Left hindlimb (tissue), 1 donor: ENCODE measurements at regions not wholly inside any gene's neighbourhood (a gene's known extent, or its start where the extent isn't known, plus 50 kb on each side); places are given as distances from the start of the nearest gene placed in this dataset.

Experiments used
- DNase-seq: peaks from one replicate; pipeline ENCODE4 v3.0.0-alpha.2; 2018

DNA sequence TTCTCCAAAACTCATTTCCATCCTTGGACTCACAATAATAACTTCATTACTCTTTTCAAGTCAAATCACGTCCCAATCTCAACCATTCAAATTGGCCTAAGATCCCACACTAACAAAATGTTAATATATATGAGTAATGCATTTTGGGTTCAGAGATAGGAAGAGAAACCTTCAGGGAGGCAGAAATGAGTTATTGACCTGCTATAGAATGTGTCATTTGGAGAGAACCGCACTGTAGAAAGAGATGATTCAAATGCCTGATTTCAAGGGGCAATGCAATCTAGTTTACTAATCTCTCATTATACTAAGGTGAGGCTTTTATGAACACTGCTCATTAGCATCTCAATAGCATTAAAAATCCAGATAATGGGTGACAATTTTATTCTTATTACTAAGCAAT, 1595.0 kb upstream of the GOT2 start:
- DNase-seq = no peak

DNA sequence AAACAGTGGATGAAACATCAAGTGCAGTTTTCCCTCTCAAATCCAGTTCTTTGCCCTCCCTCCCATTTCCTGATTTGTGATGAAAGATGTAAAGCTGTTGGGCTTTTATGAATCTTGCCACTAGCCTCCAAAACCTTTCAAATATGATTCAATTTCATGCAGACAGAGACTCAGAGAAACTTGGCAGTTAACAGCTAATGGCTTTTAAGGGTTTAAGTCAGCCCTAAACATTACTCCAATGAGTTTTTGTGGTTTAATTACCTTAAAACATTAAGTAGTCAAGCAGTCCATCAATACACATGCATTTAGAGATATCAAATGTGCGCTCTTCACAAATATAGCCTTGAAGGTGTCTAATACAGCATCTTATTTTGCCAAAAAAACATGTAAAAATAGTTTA, 1594.0 kb upstream of the GOT2 start:
- no peak for DNase-seq

DNA sequence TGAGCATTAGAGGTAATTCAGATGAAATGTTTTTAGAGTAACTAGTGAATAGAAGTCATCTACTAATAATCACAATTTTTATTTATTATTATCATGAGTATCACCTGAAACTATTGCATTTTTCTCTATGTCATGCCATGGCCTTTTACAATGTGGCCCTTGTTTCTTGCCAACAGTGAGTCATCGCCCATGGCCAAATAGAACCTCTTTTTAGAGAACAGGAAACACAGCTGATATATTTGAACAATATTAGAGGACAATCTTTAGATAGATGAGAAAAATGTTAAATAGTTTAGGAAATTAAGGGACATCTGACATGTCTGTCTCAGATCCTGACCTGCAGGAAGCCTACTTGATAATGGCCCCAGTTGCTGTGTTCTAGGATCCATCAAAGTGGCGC, 1584.4 kb upstream of the GOT2 start:
- DNase-seq = no peak

DNA sequence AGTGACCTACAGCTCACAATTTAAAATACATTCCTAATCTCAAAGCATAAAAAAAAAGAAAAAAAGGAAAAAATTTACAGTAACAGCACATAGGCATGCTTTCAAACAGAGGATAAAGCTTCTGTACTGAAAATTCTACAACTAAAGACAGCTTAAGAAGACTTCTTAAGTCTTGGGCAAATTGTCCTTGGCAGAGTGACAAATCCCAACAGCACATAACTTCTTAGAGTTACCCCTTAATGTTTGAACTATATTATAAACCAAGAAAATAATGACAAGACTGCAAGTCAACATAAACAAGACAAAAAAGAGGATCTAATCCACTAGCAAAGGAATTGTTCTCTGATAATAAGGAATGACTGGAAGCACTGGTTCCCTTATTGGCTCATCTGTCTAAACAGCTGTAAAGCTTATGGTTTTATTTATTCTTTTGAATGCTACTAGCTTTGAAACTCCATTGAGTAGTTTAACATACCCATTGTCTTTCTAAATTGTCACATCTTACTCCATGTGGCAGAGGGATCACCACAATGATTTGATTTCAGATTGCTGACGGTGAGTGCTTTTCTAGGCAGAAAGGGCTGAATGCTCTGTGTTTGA, 1576.8 kb upstream of the GOT2 start:
- DNase-seq = no peak

DNA sequence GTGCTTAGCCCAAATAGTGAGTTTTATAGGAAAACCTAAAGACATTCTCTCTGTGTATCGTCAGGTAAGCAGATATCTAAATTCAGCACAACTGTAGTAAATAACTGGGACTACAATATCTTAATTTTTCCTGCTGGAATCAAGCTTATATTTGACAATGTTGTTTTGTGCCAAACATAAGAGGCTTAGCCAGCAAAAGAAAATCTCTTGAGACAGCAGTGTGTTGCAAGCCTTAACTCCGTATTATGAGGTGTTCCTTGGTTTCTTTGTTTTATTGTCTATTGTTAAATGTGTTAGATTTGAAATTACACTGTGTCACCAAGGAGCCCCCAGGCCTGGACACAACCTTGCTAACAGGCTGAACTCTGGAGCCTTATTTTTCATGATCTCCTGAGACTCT, 1570.6 kb upstream of the GOT2 start:
- no peak for DNase-seq

DNA sequence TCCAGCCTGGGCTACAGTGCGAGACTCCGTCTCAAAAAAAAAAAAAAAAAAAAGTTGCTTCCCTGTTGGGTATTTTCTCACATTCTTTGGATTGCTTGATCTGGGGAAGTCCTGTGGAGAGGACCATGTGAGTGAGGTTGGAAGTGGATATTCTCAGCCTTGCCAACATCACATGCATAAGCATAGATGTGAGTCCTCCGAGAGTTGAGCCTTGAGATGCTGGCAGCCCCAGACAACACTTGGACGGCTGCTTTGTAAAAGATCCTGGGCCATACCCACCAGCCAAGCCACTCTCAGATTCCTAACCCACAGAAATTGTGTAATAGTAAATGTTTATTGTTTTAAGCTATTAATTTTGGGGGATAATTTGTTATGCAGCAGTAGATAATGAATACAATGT, 1570.0 kb upstream of the GOT2 start:
- no peak for DNase-seq

DNA sequence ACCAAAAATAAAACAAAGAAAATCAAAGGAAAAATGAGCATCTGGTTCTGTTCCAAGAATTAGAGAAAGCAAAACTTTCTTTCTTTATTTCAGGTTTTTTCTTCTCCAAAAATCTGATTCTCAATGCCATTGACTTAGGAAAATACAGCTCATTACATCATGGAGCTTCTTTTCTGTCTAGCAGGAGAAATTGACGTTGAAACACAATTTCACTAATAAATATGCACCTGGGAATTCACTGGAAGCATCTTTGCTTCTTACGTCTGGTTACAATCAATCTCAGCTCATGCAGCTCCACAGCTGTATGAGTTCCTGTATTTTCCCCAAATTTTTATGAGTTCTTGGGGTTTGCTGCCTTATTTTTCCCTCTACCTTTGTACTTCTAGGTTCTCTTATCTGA, 1568.6 kb upstream of the GOT2 start:
- DNase-seq = no peak

DNA sequence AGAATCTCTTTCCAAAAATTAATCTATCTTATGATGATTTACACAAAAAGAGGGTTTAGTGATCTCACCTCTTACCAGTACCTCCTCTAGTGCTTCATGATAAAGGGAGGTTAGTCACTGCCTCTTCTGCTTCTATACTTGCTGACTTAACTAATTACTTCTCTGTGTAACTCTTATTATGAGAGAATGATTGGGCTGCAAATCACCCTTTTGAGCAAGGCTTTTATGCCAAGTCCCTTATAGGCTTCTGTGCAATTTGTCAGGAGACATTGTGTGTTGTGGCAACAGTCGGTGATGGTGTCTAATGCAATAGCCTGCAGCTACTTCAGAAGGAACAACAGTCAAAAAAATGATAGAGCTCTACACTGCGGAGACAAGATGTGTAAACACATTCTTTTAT, 1568.1 kb upstream of the GOT2 start:
- no peak for DNase-seq

DNA sequence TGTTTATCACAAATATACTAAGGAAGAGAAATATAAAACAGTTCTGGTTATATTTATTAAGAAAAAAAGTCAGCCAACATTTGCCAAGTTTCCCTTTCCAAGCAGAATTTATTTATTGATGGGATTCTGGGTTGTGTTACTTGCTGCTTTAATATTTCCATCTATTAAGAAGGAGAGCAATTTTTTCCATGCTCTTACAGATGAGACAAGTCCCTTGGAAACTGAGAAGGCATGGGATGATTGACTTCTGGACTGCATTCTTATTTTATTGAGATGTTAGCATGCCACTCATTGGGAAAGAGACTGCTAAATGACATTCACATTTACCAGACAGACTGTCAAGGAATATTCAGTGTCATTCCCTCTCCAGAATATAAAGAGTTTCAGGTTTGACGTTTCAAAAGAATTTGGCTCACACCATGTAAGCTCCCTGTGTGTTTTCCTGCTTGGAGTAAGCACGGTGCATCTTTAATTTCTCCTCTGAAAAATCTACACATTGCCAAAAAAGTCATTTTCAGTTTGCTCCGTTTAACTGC, 1565.2 kb upstream of the GOT2 start:
- DNase-seq = no peak

DNA sequence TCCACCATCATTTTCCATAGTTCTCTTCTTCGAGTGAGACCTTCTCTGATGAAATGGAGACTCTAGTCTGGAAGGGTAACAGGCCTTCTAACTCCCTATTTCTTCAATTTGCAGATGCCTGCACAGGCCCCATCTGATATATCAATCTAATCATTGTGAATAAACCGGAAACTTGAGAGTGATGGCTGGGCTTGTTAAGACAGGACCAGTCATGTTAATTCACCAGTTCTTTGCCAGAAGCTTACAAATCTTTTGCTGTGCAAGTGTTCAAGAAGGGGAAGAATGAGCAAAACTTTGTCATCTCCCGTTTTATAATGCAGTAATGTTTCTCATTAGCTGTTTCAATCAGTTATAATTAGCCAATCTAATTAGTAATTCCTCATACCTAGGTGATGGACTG, 1561.3 kb upstream of the GOT2 start:
- DNase-seq = no peak

DNA sequence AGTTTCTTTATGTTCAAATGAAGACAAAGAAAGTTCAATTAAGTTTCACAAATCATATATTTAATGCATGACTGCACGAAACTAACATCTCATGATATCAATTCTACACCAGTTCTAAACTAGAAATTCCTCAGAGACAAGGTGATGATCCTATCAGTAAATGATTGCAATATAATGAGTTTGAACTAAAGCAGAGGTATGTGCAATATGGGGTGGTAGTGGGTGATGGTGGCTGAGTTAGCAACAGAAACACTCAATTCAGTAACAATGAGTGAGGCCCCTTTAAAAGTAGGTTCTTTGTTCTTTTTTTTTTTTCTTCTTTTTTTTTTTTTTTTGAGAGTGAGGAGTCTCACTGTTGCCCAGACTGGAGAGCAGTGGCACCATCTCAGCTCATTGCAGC, 1551.7 kb upstream of the GOT2 start:
- DNase-seq = no peak

DNA sequence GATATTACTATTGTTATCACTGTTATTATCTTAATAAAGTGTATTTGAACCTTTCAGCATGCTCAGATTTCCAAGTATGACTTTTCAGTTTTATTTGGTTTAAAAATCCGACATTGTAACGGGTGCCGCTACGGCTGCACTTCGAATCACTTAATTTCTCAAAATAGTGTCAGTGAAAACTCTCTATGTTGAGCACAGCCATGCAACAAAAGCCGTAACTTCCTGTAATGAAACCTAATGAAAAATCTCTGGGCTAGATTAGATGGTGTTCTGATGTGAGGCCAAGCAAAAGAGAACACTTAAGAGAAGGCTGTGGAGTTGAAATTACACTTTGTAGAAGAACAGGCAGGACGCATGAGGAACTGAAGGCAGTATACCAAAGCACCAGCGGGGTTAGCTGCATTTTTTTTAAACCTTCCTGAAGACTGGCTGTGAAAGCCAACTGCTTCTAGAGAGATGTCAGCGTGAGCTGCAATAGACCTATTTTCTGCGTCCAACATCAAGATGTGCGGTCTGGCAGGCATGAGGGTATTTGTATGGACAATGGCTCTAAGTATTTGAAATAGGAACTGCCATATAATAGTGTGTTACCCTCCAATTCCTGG, 1545.0 kb upstream of the GOT2 start:
- DNase-seq = no peak

DNA sequence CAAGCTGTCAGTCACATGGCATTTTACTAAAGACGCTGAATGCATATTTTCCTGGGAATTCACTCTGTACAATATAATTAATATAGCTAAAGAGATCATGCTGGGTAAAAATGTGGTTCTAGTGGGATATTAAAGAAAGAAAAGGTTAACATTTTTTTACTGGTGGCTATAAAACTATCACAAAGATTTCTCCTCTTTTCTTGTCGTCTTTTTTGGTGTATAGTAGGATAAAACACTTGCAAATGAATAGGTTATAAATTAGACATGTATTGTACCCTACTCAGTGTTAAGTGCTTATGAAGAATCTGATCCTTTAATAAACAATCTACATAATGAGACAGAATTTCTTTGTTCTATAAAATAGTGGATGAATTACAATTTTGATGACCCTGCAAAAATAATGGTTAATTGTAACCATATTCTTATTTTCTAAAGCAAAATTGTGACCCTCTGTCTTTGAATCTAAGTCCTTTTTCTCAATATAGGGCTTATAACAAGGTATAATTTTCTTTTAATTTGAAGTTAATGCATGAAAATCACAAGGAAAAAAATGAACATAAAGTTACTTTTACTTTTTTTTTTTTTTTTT, 1540.4 kb upstream of the GOT2 start:
- no peak for DNase-seq

DNA sequence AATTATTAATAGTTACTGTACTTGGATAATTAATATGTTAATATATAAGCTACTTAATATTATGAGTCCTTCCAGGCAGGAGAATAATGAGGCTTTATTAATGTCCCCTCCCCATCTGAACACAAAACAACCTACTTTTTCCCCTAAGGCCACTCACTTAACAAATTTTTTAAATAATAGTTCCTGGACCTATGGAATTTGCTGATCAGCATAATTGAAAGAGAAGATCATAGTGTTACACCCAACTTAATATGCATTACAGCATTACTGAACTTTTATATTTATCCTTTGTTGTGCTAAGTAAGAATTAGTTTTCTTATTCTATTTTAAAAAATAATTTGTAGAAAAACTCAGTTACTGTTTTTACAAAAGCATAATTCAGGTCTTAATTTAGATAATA, 1537.7 kb upstream of the GOT2 start:
- DNase-seq = no peak

DNA sequence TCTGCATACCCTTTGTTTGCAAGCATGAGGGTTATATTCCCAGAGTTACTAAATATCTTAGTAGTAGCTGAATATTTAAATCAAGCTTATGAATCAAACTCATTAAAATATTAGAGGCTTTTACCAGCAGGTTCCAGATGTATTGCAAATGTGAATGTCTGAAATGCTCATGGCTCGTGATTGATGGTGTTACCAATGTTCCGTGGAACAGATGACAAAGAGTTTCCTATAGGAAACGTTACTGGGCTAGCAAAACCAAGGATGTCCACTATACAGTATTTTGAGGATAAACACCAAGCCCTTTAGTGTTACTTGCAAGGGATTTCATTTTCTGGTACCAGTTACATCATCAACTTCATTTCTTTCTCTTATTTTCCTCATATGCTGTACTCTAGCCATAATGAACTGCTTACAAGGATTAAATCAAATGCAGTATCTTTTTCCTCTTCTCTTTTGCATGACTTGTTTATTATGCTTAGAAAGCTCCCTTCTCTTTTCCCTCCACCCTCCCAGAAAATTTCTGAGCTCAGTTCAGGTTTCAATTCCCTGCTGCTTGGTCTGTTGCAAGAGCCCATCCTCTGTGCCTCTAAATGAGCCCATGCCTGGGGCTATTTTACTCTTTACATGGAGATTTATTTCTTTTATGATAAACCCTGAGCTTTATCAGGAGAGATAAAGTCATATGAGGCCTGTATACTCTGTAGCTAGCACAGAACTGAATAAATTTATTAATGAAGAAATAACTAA, 1537.1 kb upstream of the GOT2 start:
- no peak for DNase-seq

DNA sequence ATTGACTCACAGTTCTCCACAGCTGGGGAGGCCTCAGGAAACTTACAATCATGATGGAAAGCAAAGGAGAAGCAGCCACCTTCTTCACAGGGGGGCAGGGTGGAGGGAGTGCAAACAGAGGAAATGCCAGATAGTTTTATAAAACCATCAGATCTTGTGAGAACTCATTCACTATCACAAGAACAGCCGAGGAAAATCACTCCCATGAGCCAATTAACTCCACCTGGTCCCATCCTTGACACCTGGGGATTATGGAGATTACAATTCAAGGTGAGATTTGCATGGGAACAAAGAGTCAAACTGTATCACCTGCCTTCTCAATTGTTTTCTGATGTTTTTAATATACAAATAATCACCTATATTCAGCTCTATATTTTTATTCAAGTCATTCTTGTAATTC, 1527.3 kb upstream of the GOT2 start:
- no peak for DNase-seq

DNA sequence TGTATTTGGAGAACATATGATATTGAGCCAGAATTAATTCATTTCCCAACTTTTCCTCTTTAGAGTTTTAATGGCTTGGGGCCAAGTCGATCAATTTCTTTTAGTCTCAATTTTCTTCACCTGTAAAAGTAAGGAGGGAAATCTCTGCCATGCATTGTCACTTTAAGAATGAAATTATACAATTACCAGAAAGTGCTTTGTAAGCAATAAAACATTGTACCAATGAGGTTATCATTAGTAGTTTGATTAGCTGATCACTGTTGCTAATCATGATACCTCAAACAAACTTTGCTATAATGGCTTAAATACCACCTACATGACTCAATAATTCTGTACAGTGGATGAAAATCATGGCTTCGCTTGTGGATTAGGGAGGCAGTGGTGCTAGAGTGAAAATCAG, 1525.8 kb upstream of the GOT2 start:
- DNase-seq = no peak

DNA sequence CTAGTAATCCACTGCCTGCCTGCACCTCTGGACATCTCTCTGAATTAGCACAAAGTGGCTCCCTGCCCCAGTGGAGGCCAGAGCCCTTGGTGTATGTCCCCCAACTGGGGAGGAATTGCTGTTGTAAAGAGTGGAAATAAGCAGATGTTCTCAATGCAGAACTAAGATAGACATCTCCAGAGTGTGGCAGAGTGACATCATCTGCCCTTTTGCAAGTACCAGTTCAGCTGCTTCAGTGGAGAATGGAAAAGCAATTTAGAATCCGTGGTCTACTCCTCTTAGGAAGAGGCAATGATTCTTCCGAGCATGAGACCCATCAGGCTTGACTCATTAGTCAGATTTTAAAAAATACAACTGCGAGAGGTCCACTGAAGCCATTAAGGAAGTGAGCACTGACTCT, 1512.0 kb upstream of the GOT2 start:
- DNase-seq = no peak

DNA sequence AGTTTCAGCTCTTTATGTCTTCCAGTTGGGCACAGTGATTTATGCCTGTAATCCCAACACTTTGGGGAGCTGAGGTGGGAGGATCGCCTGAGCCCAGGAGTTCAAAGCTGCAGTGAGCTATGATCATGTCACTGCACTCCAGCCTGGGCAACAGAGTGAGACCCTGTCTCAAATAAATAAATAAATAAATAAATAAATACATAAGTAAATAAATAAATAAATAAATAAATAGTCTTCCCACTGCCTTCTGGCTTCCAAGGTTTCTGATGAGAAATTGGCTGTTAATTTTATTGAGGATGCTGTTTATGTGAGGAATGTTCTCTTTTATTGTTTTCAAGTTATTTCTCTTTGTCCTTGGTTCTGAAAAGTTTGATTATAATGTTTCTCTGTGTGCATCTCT, 1507.6 kb upstream of the GOT2 start:
- no peak for DNase-seq

DNA sequence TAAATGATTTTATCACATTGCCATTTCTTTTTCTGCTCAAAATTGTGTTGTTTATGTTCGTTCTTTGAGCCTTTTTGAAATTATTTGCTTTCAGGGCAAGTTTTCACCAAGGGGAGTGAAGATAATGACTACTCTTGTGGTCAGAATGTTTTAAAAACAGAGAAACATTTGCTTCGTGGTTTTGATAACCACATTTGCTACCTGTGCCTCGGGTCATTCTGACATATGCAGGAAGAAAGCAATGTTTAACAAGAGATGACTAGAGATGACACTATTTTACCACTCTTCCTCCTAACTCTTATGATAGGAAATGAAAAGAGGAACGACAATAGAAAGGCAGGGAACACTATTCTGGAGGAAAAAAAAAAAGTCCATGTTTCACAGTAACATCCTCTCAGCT, 1496.5 kb upstream of the GOT2 start:
- DNase-seq = no peak

DNA sequence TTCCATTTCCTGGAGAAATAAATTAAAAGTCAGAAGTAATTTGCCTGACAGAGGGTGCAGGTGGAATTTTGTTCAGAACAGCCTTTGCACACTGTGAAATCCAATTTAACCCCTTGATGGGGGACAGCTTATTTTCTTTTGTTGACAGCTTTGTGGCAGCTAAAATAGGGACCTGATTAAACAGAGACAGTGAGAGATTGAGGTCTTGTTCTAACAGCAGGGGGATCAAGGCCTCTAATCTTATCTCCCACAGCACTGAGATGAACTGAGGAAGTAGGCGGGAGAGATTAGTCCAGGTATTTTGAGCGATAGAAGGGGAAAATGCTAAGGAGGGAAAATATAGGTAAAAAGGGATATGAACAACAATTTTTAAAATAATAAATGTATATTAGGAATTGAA, 1491.4 kb upstream of the GOT2 start:
- DNase-seq = no peak

DNA sequence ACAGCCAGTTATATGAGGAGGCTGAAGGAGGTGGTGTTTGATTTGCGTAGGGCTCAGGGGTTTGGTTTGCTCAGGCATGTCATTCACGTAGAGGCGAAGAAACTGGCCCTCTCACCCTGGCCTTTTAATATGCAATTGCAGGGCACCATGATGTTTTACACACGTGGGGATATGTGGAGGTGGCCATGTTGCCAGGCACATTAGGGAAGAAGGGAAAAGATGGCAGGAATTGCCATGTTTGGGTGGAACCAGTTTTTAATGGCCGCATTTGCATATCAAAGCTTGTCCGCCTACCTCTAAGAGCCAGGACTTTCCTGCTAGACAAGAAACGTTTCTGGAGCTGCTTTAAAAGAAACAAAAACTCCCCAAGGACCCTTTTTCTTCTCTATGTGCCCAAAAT, 1483.7 kb upstream of the GOT2 start:
- no peak for DNase-seq

DNA sequence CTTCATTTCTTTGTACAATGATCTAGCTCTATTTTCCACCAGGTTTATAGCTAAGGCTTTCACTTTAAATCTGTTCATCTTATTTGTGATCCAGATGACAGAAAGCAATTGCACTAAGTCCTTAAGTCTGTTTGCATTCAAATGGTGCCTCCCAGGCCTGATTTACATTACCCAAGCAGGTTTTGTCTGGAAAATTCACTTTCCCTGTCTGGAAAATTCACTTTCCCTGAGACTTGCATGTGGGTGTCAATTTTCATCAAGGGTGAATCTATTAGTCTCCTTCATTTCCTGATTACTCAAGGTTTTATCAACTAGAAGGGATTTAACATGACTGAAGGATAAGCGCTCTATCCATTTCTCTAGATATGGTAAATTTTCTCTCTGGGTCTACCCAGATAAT, 1480.2 kb upstream of the GOT2 start:
- DNase-seq = no peak

DNA sequence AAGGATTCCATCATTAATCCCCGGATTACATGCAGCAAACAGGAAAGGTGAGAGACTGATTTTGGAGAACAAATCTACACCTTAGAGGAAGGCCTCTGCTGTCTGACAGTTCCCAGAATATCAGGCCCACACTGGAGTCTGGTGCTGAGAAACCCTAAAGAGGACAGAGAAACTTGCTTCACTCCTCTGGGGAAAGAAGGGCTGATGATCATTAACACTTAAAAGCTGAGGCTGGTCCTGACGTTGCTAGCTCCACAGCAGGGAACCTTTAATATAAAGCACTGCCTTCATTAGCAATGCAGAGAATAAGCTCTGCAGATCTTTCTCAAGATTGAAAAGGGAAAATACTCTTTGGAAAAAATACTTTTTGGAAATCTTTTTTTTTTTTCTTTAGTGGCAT, 1472.4 kb upstream of the GOT2 start:
- no peak for DNase-seq
